ENCODE measurements at regions not wholly inside any gene's neighbourhood (a gene's known extent, or its start where the extent isn't known, plus 50 kb on each side); places are given as distances from the start of the nearest gene placed in this dataset.

GRCh38 chr14:51460011-51460410, 191.7 kb upstream of the FRMD6 start:
- Histone ChIP-seq H3K36me3 (ENCODE audit: control insufficient read depth, insufficient read depth, low read length) (no peaks in the 10 kb centered on the region), H3K4me3 (ENCODE audit: low read depth, low read length) (no peak overlapping the region), H3K27me3 (ENCODE audit: control insufficient read depth, insufficient read depth, low read length) (no peaks in the 10 kb centered on the region)
- ChIA-PET CTCF (interaction anchor here (0.6 to 1.1 kb wide), 2 partner anchors 63 to 225 kb away, joined by 3 to 4 read pairs; no protein-coding TSS in a partner anchor), POLR2A (interaction anchor here (0.8 kb wide), 1 partner anchor 12 kb away, joined by 3 read pairs; no protein-coding TSS in a partner anchor)
- TF ChIP-seq CTCF (IDR thresholded peaks at IDR 0.05; ENCODE audit: insufficient read depth, low read depth, low read length), result peak; percentile 11; the same call in 1 of the 2 replicates
- no peak for DNase-seq (ENCODE audit: low read depth)

- CTCF ChIA-PET, result interaction anchor here (0.6 to 1.1 kb wide), 3 partner anchors 9 to 102 kb away, joined by 3 read pairs; no protein-coding TSS in a partner anchor
- Histone ChIP-seq H3K4me3 (ENCODE audit: low read depth, low read length) (no peak overlapping the region), H3K36me3 (ENCODE audit: control insufficient read depth, insufficient read depth, low read length) (no peaks in the 10 kb centered on the region), H3K27me3 (ENCODE audit: control insufficient read depth, insufficient read depth, low read length) (no peaks in the 10 kb centered on the region)
- no peak for TF ChIP-seq CTCF (IDR thresholded peaks at IDR 0.05; ENCODE audit: insufficient read depth, low read depth, low read length)
- POLR2A ChIA-PET, result no interaction called here
- no peak for DNase-seq (ENCODE audit: low read depth)
Observed at GRCh38 chr14:51462182-51462581, 189.5 kb upstream of the FRMD6 start.

GRCh38 chr14:51462706-51463105, 189.0 kb upstream of the FRMD6 start:
- CTCF ChIA-PET, result interaction anchor here (0.6 to 0.7 kb wide), 2 partner anchors 56 to 103 kb away, joined by 3 read pairs; no protein-coding TSS in a partner anchor
- POLR2A ChIA-PET, result no interaction called here

GRCh38 chr14:51463461-51463860, 188.2 kb upstream of the FRMD6 start:
- no peak for DNase-seq (ENCODE audit: low read depth)
- ChIA-PET POLR2A (no interaction called here), CTCF (no interaction called here)
- Histone ChIP-seq H3K4me3 (ENCODE audit: low read depth, low read length) (no peak overlapping the region), H3K27me3 (ENCODE audit: control insufficient read depth, insufficient read depth, low read length) (no peaks in the 10 kb centered on the region), H3K36me3 (ENCODE audit: control insufficient read depth, insufficient read depth, low read length) (no peaks in the 10 kb centered on the region)
- no peak for TF ChIP-seq CTCF (IDR thresholded peaks at IDR 0.05; ENCODE audit: insufficient read depth, low read depth, low read length)

More at GRCh38 chr14:51462706-51463105, 189.0 kb upstream of the FRMD6 start:
- H3K27me3 ChIP-seq (ENCODE audit: control insufficient read depth, insufficient read depth, low read length), result no peaks in the 10 kb centered on the region
- H3K36me3 ChIP-seq (ENCODE audit: control insufficient read depth, insufficient read depth, low read length), result no peaks in the 10 kb centered on the region
- TF ChIP-seq CTCF (IDR thresholded peaks at IDR 0.05; ENCODE audit: insufficient read depth, low read depth, low read length), result no peak
- DNase-seq (ENCODE audit: low read depth), result no peak
- no peak overlapping the region for H3K4me3 ChIP-seq (ENCODE audit: low read depth, low read length)

- no peak for DNase-seq (ENCODE audit: low read depth)
- Histone ChIP-seq H3K4me3 (ENCODE audit: low read depth, low read length) (no peak overlapping the region), H3K27me3 (ENCODE audit: control insufficient read depth, insufficient read depth, low read length) (no peaks in the 10 kb centered on the region), H3K36me3 (ENCODE audit: control insufficient read depth, insufficient read depth, low read length) (no peaks in the 10 kb centered on the region)
- TF ChIP-seq CTCF (IDR thresholded peaks at IDR 0.05; ENCODE audit: insufficient read depth, low read depth, low read length), result no peak
- ChIA-PET POLR2A (no interaction called here), CTCF (interaction anchor here (0.7 to 1.3 kb wide), 2 partner anchors 13 to 53 kb away, joined by 3 read pairs; no protein-coding TSS in a partner anchor)
Observed at GRCh38 chr14:51464411-51464810, 187.3 kb upstream of the FRMD6 start.

Data from BJ (cell line).